OCI-LY3 (cell line): ENCODE measurements at regions not wholly inside any gene's neighbourhood (a gene's known extent, or its start where the extent isn't known, plus 50 kb on each side); places are given as distances from the start of the nearest gene placed in this dataset.

ENCODE experiments used
- H2AFZ ChIP-seq: fragments of 200-600, 300-600 bp; shearing (Covaris generic); 2 replicates; pipeline ENCODE4 v1.6.0; 2014; ENCODE audit warnings: antibody characterized with exemption, low read depth, low read length
- H3K27ac ChIP-seq: fragments of 200-600, 300-600 bp; sonication (generic); 2 replicates; pipeline ENCODE4 v1.5.1; 2014; ENCODE audit warnings: mild to moderate bottlenecking, low read length, moderate library complexity, mixed read lengths
- H3K27me3 ChIP-seq: fragments of 200-600, 300-600 bp; sonication (generic); 2 replicates; pipeline ENCODE4 v1.6.1; 2014; ENCODE audit warnings: low read depth, low read length, mixed read lengths
- H3K36me3 ChIP-seq: fragments of 200-600, 300-600 bp; sonication (generic); replicated peaks from 2 replicates; pipeline ENCODE3; 2014; ENCODE audit warnings: low read depth, low read length, mixed read lengths
- H3K4me1 ChIP-seq: fragments of 300-600, 200-600 bp; sonication (generic); 2 replicates; pipeline ENCODE4 v1.6.1; 2014; ENCODE audit warnings: low read length, mixed read lengths
- H3K4me2 ChIP-seq: fragments of 200-600, 300-600 bp; sonication (generic); 2 replicates; pipeline ENCODE4 v1.6.1; 2014; ENCODE audit warnings: low read length, mixed read lengths
- H3K4me3 ChIP-seq: fragments of 300-600, 200-600 bp; sonication (generic); 2 replicates; pipeline ENCODE4 v1.5.1; 2014; ENCODE audit warnings: antibody characterized with exemption, mild to moderate bottlenecking, low read length, moderate library complexity
- H3K79me2 ChIP-seq: fragments of 300-600, 200-600 bp; shearing (Covaris generic); 2 replicates; pipeline ENCODE4 v1.6.1; 2014; ENCODE audit warnings: mild to moderate bottlenecking, low read length, mixed read lengths
- H3K9ac ChIP-seq: fragments of 300-600, 200-600 bp; shearing (Covaris generic); 2 replicates; pipeline ENCODE4 v1.6.0; 2014; ENCODE audit warnings: mild to moderate bottlenecking, low read length, moderate library complexity
- H3K9me3 ChIP-seq: fragments of 200-600, 300-600 bp; shearing (Covaris generic); 2 replicates; pipeline ENCODE4 v1.6.1; 2014; ENCODE audit warnings: low read length, mixed read lengths; ENCODE audit not compliant: insufficient read depth
- H4K20me1 ChIP-seq: fragments of 200-600, 300-600 bp; sonication (generic); 2 replicates; pipeline ENCODE4 v1.6.1; 2016; ENCODE audit warnings: low read length, mixed read lengths; ENCODE audit not compliant: insufficient read depth
- EZH2phosphoT487 ChIP-seq: fragments of 200-600 bp; shearing (Covaris generic); IDR thresholded peaks from 2 replicates; pipeline ENCODE4 v1.6.1; 2018; ENCODE audit warnings: antibody characterized with exemption, mixed run types, low read depth
- TF ChIP-seq, protein P1 (sequence below): fragments of 200-600, 300-600 bp; sonication (generic); IDR thresholded peaks from 2 replicates; pipeline ENCODE4 v1.5.1; 2014; ENCODE audit warnings: antibody characterized with exemption, low read length, low read depth

DNA sequence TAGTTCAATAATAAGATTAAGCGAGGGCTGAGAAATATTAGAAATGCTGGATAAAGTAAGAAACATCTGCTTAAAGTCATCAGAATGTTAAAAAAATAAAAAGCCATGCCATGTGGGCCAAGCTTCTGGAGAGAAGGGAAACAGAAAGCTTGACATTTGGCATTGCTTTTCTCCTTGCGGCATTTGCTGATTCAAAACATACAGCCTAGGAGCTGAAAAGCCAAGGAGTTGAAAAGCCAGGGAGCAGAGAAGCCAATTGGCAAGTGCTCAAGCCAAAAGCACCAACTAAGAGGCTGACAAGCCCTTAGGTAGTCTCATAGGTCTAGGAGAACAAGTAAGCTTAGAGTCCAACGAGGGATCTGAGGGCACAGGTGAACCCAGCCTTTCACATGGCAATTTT is 754.3 kb downstream of the TLE4 start:
- no peaks in the 10 kb centered on the region for H4K20me1 ChIP-seq

DNA sequence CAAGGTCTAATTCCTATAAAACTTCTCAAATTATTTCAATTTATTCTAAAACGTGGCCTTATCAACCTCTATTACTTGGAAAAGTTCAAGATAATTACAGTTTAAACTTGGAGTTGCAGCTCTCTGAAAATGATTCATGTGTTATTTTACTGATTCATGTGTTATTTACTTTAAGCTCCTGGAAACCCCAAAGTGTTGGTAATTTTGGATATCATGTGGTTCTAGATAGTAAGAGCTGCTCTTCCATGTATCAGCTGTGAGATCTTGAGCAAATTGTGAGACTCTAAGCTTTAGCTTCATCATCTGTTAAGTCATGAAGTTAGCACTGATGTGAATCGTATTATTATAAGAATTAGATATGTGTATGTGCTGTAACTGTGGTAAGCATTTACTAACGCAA is 749.2 kb downstream of the TLE4 start:
- no peaks in the 10 kb centered on the region for H3K79me2 ChIP-seq
- H3K4me2 ChIP-seq, result no peak overlapping the region
- no peak overlapping the region for H3K27ac ChIP-seq
- no peak overlapping the region for H2AFZ ChIP-seq
- no peaks in the 10 kb centered on the region for H3K9me3 ChIP-seq
- no peaks in the 10 kb centered on the region for H4K20me1 ChIP-seq
- H3K4me1 ChIP-seq, result no peaks in the 10 kb centered on the region
- no peak overlapping the region for H3K9ac ChIP-seq
- no peak overlapping the region for H3K4me3 ChIP-seq
- H3K27me3 ChIP-seq, result no peaks in the 10 kb centered on the region
- H3K36me3 ChIP-seq, result no peaks in the 10 kb centered on the region
- TF ChIP-seq, protein P1, sequence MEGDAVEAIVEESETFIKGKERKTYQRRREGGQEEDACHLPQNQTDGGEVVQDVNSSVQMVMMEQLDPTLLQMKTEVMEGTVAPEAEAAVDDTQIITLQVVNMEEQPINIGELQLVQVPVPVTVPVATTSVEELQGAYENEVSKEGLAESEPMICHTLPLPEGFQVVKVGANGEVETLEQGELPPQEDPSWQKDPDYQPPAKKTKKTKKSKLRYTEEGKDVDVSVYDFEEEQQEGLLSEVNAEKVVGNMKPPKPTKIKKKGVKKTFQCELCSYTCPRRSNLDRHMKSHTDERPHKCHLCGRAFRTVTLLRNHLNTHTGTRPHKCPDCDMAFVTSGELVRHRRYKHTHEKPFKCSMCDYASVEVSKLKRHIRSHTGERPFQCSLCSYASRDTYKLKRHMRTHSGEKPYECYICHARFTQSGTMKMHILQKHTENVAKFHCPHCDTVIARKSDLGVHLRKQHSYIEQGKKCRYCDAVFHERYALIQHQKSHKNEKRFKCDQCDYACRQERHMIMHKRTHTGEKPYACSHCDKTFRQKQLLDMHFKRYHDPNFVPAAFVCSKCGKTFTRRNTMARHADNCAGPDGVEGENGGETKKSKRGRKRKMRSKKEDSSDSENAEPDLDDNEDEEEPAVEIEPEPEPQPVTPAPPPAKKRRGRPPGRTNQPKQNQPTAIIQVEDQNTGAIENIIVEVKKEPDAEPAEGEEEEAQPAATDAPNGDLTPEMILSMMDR, result no peak

More for the DNA sequence above, 754.3 kb downstream of the TLE4 start:
- TF ChIP-seq, protein P1, result no peak
- no peak for TF ChIP-seq EZH2phosphoT487
- H3K9me3 ChIP-seq, result no peaks in the 10 kb centered on the region
- H3K4me1 ChIP-seq, result no peaks in the 10 kb centered on the region
- H3K79me2 ChIP-seq, result no peaks in the 10 kb centered on the region
- H3K4me3 ChIP-seq, result no peak overlapping the region
- H3K9ac ChIP-seq, result no peak overlapping the region
- no peak overlapping the region for H2AFZ ChIP-seq
- H3K4me2 ChIP-seq, result no peak overlapping the region
- no peaks in the 10 kb centered on the region for H3K27me3 ChIP-seq
- no peak overlapping the region for H3K27ac ChIP-seq
- H3K36me3 ChIP-seq, result no peaks in the 10 kb centered on the region

DNA sequence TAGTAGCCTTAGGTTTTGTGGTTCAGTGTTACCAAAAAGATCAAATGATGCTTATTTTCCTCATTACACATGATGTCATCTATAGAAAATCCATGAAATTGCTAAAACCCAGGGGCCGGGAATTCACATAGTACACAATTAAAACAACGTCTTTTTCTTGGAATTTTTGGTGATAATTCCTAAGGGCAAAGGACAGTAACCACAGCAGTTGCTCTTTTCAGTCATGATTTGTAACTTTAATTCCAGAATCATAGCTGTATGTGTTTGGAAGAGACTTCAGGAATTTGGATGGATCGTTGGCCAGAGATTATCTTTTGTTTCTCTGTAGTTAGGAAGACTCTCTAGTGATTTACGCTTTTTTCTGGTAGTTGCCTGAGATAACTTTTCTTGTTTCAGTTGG is 748.7 kb downstream of the TLE4 start:
- no peaks in the 10 kb centered on the region for H3K4me1 ChIP-seq
- no peaks in the 10 kb centered on the region for H3K79me2 ChIP-seq
- no peaks in the 10 kb centered on the region for H3K36me3 ChIP-seq
- H2AFZ ChIP-seq, result no peak overlapping the region
- no peak overlapping the region for H3K9ac ChIP-seq
- H3K27ac ChIP-seq, result no peak overlapping the region
- no peaks in the 10 kb centered on the region for H3K27me3 ChIP-seq
- H3K4me2 ChIP-seq, result no peak overlapping the region
- no peaks in the 10 kb centered on the region for H3K9me3 ChIP-seq
- no peaks in the 10 kb centered on the region for H4K20me1 ChIP-seq
- TF ChIP-seq, protein P1, result no peak
- no peak for TF ChIP-seq EZH2phosphoT487
- H3K4me3 ChIP-seq, result no peak overlapping the region

DNA sequence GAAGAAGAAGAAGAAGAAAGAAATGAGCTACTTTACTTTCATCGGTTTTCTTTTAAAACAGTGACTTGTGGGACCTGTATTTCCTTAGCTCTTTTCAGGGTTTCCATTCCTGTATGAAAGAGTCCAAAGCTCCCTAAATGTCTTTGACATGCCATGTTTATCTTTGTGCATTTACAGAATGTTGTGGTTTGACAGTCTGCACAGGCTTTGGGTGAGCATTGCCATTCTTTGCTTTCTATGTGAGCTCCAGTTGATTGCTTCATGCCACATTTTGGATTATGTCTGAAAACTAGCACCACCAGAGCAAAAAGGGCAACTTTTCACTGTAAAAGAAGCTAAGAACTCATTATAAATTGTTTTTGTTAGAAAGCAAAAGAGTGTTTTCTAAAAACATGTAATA is 733.4 kb downstream of the TLE4 start:
- TF ChIP-seq, protein P1, result no peak
- TF ChIP-seq EZH2phosphoT487, result no peak
- H3K4me1 ChIP-seq, result no peaks in the 10 kb centered on the region
- H3K79me2 ChIP-seq, result no peaks in the 10 kb centered on the region
- no peak overlapping the region for H3K4me3 ChIP-seq
- H3K27me3 ChIP-seq, result no peaks in the 10 kb centered on the region
- no peaks in the 10 kb centered on the region for H3K36me3 ChIP-seq
- no peak overlapping the region for H3K4me2 ChIP-seq
- no peaks in the 10 kb centered on the region for H4K20me1 ChIP-seq
- no peaks in the 10 kb centered on the region for H3K9me3 ChIP-seq
- H3K27ac ChIP-seq, result no peak overlapping the region
- H3K9ac ChIP-seq, result no peak overlapping the region
- no peak overlapping the region for H2AFZ ChIP-seq
